HG03175 (cell line): ENCODE measurements at regions not wholly inside any gene's neighbourhood (a gene's known extent, or its start where the extent isn't known, plus 50 kb on each side); places are given as distances from the start of the nearest gene placed in this dataset.

Experiments used
- ATAC-seq: cut with Tn5 transposase; IDR thresholded peaks from one replicate; pipeline ENCODE4 v1.9.1; 2021; ENCODE audit warnings: mild to moderate bottlenecking, moderate library complexity; ENCODE audit not compliant: unreplicated experiment

DNA sequence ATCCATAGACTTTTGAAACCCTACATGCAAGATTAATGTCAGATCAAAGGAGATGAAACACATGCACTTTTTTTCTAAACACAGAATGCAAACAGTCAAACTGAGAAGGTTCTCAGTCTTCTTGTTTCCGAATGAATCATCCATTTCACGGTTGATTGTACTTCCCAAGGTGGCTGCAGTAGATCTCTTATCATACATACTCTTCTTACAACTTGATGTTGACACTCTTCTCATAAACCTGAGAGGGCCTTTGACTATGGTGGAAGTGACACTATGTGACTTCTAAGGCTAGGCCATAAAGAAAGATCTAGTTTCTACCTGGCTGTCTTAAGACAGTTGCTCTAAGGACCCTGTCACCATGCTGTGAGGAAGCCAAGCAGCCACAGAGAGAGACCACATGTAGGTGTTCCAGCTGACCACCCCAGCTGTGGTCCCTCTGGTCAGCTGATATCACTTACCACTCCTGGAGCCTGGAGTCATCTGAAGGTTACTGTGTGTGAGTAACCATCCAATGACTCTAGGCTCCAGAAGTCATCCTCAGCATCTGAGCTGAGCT is 67.2 kb upstream of the HMGA2 start:
- ATAC-seq = peak; percentile 89

DNA sequence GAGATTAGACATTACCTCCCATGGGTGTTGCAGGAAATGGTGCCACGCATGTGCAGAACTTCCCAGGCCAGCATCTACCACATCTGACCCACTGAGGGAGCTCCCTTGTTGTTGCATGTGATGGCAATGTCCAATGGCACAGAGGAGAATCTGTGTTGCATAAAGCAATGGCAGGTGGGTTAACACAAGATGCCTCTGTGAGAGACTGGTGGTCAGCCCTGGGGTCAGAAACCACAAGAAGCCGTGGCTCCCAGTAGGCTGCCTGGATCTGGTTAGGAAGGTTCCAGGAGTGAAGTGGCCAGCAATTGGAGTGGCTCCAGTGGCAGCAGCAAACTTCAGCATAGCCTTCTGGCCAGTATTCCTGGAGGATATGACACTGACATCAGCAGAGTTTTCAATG is 65.9 kb upstream of the HMGA2 start:
- ATAC-seq = no peak

GRCh38 chr12:65759735-65760134 is 64.5 kb upstream of the HMGA2 start:
- ATAC-seq = no peak

- ATAC-seq = no peak
Measured at GRCh38 chr12:65761301-65761700, 63.0 kb upstream of the HMGA2 start.

- ATAC-seq = no peak
Measured at GRCh38 chr12:65764325-65764724, 60.0 kb upstream of the HMGA2 start.

GRCh38 chr12:65765436-65765813 is 58.9 kb upstream of the HMGA2 start:
- ATAC-seq = no peak

- ATAC-seq = no peak
Measured at GRCh38 chr12:65769880-65770279, 54.4 kb upstream of the HMGA2 start.
